ENCODE measurements at regions not wholly inside any gene's neighbourhood (a gene's known extent, or its start where the extent isn't known, plus 50 kb on each side); places are given as distances from the start of the nearest gene placed in this dataset.

DNA sequence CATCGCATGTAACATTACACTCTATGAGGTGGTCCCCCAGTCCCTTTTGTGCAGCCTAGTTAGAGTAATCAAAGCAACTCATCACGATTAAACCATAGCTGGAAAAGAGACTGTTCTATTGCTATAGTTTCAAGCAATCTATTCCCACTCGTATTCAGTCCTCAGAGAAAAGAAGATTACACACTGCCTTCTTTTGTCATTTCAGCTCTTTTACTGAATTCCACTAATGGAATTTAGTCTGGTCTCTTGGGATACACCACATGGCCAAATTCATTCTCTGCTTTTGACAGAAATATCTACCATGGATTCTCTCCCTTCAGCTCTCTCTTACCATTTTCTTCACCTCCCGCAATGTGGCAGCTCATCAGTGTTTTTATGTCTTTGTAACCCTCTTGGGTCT, 108.9 kb upstream of the HDAC9 start (continued):
- TF ChIP-seq TCF12 (IDR thresholded peaks at IDR 0.05) (no peak), TCF12 (CRISPR knock-in tag; IDR thresholded peaks at IDR 0.05) (no peak)

- ChIA-PET CTCF (ENCODE audit: low intra/inter-chr PET ratio, low total read pairs) (no interaction called here), POLR2A (no interaction called here)
- Histone ChIP-seq H2AFZ (ENCODE audit: low read length) (no peak overlapping the region), H3K9me3 (ENCODE audit: low read length) (no peaks in the 10 kb centered on the region), H3K27ac (ENCODE audit: extremely low read length, insufficient read depth, low read length) (no peak overlapping the region), H3K9ac (ENCODE audit: insufficient read depth, low read depth, low read length) (no peak overlapping the region), H3K4me2 (ENCODE audit: low read depth, low read length) (no peak overlapping the region), H3K36me3 (replicated peaks in 1 of 2; ENCODE audit: control insufficient read depth in 1 of 2, insufficient read depth in 2 of 2, low read length in 2 of 2) (no peaks in the 10 kb centered on the region), H4K20me1 (ENCODE audit: insufficient read depth, low read length) (no peaks in the 10 kb centered on the region), H3K4me3 (replicated peaks in 1 of 3; ENCODE audit: insufficient read depth in 1 of 3, low read depth in 2 of 3, low read length in 3 of 3) (no peak overlapping the region), H3K4me1 (ENCODE audit: insufficient read depth, low read length) (no peaks in the 10 kb centered on the region), H3K27me3 (ENCODE audit: control insufficient read depth in 1 of 2, insufficient read depth in 2 of 2, low read length in 2 of 2) (no peaks in the 10 kb centered on the region), H3K79me2 (ENCODE audit: insufficient read depth, low read length) (no peaks in the 10 kb centered on the region)
- intact Hi-C loops (cut with micrococcal nuclease; ENCODE audit: unreplicated experiment) (no loop called here), in situ Hi-C loops (cut with HindIII; ENCODE audit: extremely low pct_ligation_motif_present, low pct_unique_long_range_greater_than_20kb) (no loop called here)
- FAIRE-seq (no peak), ATAC-seq (no peak), DNase-seq (ENCODE audit: low spot score) (no peak)
- WGBS (ENCODE audit: low lambda C conversion rate) = 0% methylated on average over 2 of the region's 2 CpGs
- no TSS peak for BruUV-seq (replicated peaks)
- TF ChIP-seq ZNF383 (CRISPR knock-in tag; IDR thresholded peaks at IDR 0.05; ENCODE audit: borderline replicate concordance) (no peak), ZSCAN31 (CRISPR knock-in tag; IDR thresholded peaks at IDR 0.05; ENCODE audit: low read depth) (no peak), ZNF558 (CRISPR knock-in tag; IDR thresholded peaks at IDR 0.05; ENCODE audit: borderline replicate concordance) (no peak), SKIL (CRISPR knock-in tag; IDR thresholded peaks at IDR 0.05; ENCODE audit: borderline replicate concordance) (no peak), TMF1 (CRISPR knock-in tag; IDR thresholded peaks at IDR 0.05; ENCODE audit: low read depth) (no peak), ZNF552 (CRISPR knock-in tag; IDR thresholded peaks at IDR 0.05; ENCODE audit: borderline replicate concordance) (no peak), ZNF3 (CRISPR knock-in tag; IDR thresholded peaks at IDR 0.05) (no peak), KDM5A (IDR thresholded peaks at IDR 0.05; ENCODE audit: borderline replicate concordance, low read length) (no peak), IKZF4 (CRISPR knock-in tag; IDR thresholded peaks at IDR 0.05; ENCODE audit: borderline replicate concordance, low read depth, not compliant biosample characterization) (no peak), ZNF263 (CRISPR knock-in tag; IDR thresholded peaks at IDR 0.05) (no peak), ZNF572 (CRISPR knock-in tag; IDR thresholded peaks at IDR 0.05) (no peak), KDM2A (CRISPR knock-in tag; IDR thresholded peaks at IDR 0.05; ENCODE audit: borderline replicate concordance, low read depth) (no peak), ZNF317 (CRISPR knock-in tag; IDR thresholded peaks at IDR 0.05) (no peak), MAF1 (CRISPR knock-in tag; IDR thresholded peaks at IDR 0.05; ENCODE audit: borderline replicate concordance) (no peak)
- TF ChIP-seq, protein P1, sequence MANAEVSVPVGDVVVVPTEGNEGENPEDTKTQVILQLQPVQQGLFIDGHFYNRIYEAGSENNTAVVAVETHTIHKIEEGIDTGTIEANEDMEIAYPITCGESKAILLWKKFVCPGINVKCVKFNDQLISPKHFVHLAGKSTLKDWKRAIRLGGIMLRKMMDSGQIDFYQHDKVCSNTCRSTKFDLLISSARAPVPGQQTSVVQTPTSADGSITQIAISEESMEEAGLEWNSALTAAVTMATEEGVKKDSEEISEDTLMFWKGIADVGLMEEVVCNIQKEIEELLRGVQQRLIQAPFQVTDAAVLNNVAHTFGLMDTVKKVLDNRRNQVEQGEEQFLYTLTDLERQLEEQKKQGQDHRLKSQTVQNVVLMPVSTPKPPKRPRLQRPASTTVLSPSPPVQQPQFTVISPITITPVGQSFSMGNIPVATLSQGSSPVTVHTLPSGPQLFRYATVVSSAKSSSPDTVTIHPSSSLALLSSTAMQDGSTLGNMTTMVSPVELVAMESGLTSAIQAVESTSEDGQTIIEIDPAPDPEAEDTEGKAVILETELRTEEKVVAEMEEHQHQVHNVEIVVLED (CRISPR knock-in tag; IDR thresholded peaks at IDR 0.05; ENCODE audit: borderline replicate concordance) = no peak
- TF ChIP-seq, protein P2, sequence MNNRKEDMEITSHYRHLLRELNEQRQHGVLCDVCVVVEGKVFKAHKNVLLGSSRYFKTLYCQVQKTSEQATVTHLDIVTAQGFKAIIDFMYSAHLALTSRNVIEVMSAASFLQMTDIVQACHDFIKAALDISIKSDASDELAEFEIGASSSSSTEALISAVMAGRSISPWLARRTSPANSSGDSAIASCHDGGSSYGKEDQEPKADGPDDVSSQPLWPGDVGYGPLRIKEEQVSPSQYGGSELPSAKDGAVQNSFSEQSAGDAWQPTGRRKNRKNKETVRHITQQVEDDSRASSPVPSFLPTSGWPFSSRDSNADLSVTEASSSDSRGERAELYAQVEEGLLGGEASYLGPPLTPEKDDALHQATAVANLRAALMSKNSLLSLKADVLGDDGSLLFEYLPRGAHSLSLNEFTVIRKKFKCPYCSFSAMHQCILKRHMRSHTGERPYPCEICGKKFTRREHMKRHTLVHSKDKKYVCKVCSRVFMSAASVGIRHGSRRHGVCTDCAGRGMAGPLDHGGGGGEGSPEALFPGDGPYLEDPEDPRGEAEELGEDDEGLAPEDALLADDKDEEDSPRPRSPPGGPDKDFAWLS (CRISPR knock-in tag; IDR thresholded peaks at IDR 0.05; ENCODE audit: borderline replicate concordance) = no peak
Measured at GRCh38 chr7:18387191-18387735, 108.3 kb upstream of the HDAC9 start.
